GM19023 (cell line): ENCODE measurements at regions not wholly inside any gene's neighbourhood (a gene's known extent, or its start where the extent isn't known, plus 50 kb on each side); places are given as distances from the start of the nearest gene placed in this dataset.

Experiments used
- ATAC-seq: cut with Tn5 transposase; IDR thresholded peaks from one replicate; pipeline ENCODE4 v1.9.1; 2021; ENCODE audit warnings: mild to moderate bottlenecking, moderate library complexity; ENCODE audit not compliant: unreplicated experiment

GRCh38 chr4:182074810-182075209, 168.4 kb upstream of the TENM3 start:
- ATAC-seq = no peak

- no peak for ATAC-seq
Measured at GRCh38 chr4:182082910-182083309, 160.3 kb upstream of the TENM3 start.

- ATAC-seq = no peak
Measured at GRCh38 chr4:182083671-182084410, 159.4 kb upstream of the TENM3 start.

GRCh38 chr4:182085051-182085480, 158.1 kb upstream of the TENM3 start:
- ATAC-seq = no peak

GRCh38 chr4:182089326-182089725, 153.9 kb upstream of the TENM3 start:
- no peak for ATAC-seq

- no peak for ATAC-seq
Measured at GRCh38 chr4:182090186-182090585, 153.0 kb upstream of the TENM3 start.

- no peak for ATAC-seq
Measured at GRCh38 chr4:182091128-182091527, 152.1 kb upstream of the TENM3 start.

GRCh38 chr4:182093431-182093831, 149.8 kb upstream of the TENM3 start:
- ATAC-seq = no peak

GRCh38 chr4:182093935-182094334, 149.3 kb upstream of the TENM3 start:
- ATAC-seq = no peak

- ATAC-seq = no peak
Measured at GRCh38 chr4:182101618-182102017, 141.6 kb upstream of the TENM3 start.

- no peak for ATAC-seq
Measured at GRCh38 chr4:182102576-182102975, 140.6 kb upstream of the TENM3 start.

- ATAC-seq = no peak
Measured at GRCh38 chr4:182103614-182104319, 139.4 kb upstream of the TENM3 start.

- ATAC-seq = no peak
Measured at GRCh38 chr4:182105416-182105815, 137.8 kb upstream of the TENM3 start.

GRCh38 chr4:182107931-182108330, 135.3 kb upstream of the TENM3 start:
- ATAC-seq = no peak

- no peak for ATAC-seq
Measured at GRCh38 chr4:182111586-182111985, 131.6 kb upstream of the TENM3 start.

- no peak for ATAC-seq
Measured at GRCh38 chr4:182113779-182114178, 129.4 kb upstream of the TENM3 start.

GRCh38 chr4:182124359-182124758, 118.8 kb upstream of the TENM3 start:
- no peak for ATAC-seq

GRCh38 chr4:182126096-182126495, 117.1 kb upstream of the TENM3 start:
- ATAC-seq = no peak

- ATAC-seq = no peak
Measured at GRCh38 chr4:182126603-182127002, 116.6 kb upstream of the TENM3 start.

GRCh38 chr4:182133033-182133432, 110.2 kb upstream of the TENM3 start:
- no peak for ATAC-seq

- no peak for ATAC-seq
Measured at GRCh38 chr4:182134261-182134660, 108.9 kb upstream of the TENM3 start.

GRCh38 chr4:182136201-182136600, 107.0 kb upstream of the TENM3 start:
- ATAC-seq = no peak
